ENCODE measurements at regions not wholly inside any gene's neighbourhood (a gene's known extent, or its start where the extent isn't known, plus 50 kb on each side); places are given as distances from the start of the nearest gene placed in this dataset.
"Not testable (repeated sequence)": the region's sequence is repeated elsewhere in the genome, so short reads cannot be mapped to it uniquely, and the experiment has no call there.

GRCh38 chr16:29106259-29106908 lies 121.5 kb downstream of the LAT start:
- DNase-seq (ENCODE audit: low read depth) = not testable (repeated sequence)

- peak; percentile 54 for DNase-seq (ENCODE audit: low read depth)
Measured at GRCh38 chr16:29104600-29104999, 119.7 kb downstream of the LAT start.

GRCh38 chr16:29097965-29098364 lies 113.1 kb downstream of the LAT start:
- not testable (repeated sequence) for DNase-seq (ENCODE audit: low read depth)

- DNase-seq (ENCODE audit: low read depth) = not testable (repeated sequence)
Measured at GRCh38 chr16:29094729-29095624, 110.1 kb downstream of the LAT start.

GRCh38 chr16:29094325-29094724 lies 109.5 kb downstream of the LAT start:
- not testable (repeated sequence) for DNase-seq (ENCODE audit: low read depth)

- DNase-seq (ENCODE audit: low read depth) = not testable (repeated sequence)
Measured at GRCh38 chr16:29089679-29090078, 104.8 kb downstream of the LAT start.

GRCh38 chr16:29087673-29088072 lies 102.8 kb downstream of the LAT start:
- DNase-seq (ENCODE audit: low read depth) = not testable (repeated sequence)

GRCh38 chr16:29081829-29082639 lies 97.2 kb downstream of the LAT start:
- peak; percentile 13 for DNase-seq (ENCODE audit: low read depth)

GRCh38 chr16:29074554-29075402 lies 89.9 kb downstream of the LAT start:
- peak; percentile 12 for DNase-seq (ENCODE audit: low read depth)

- DNase-seq (ENCODE audit: low read depth) = not testable (repeated sequence)
Measured at GRCh38 chr16:29062235-29062634, 77.4 kb downstream of the LAT start.

- not testable (repeated sequence) for DNase-seq (ENCODE audit: low read depth)
Measured at GRCh38 chr16:29061467-29061921, 76.6 kb downstream of the LAT start.

- not testable (repeated sequence) for DNase-seq (ENCODE audit: low read depth)
Measured at GRCh38 chr16:29060022-29060810, 75.4 kb downstream of the LAT start.

- not testable (repeated sequence) for DNase-seq (ENCODE audit: low read depth)
Measured at GRCh38 chr16:29059575-29059974, 74.7 kb downstream of the LAT start.

Measured in amniotic epithelial cell (primary cell).